IMR-90 (cell line): ENCODE measurements at regions not wholly inside any gene's neighbourhood (a gene's known extent, or its start where the extent isn't known, plus 50 kb on each side); places are given as distances from the start of the nearest gene placed in this dataset.

Experiments
- ATAC-seq: fragments of 200-7000 bp; cut with Tn5 transposase; 2 replicates; pipeline ENCODE4 v1.9.1; 2020; ENCODE audit warnings: low read depth, mild to moderate bottlenecking, moderate library complexity
- BruUV-seq: library from RNA; stranded (reverse); fragments of 400-500 nt; replicated peaks from 2 replicates; lab custom pipeline; 2021; lab: Mats Ljungman, UMichigan
- CTCF ChIA-PET: fragments of 300-600 bp; formaldehyde crosslinking; extraction: SDS; loops from one replicate; lab custom pipeline; 2021; ENCODE audit warnings: antibody characterized with exemption; lab: Yijun Ruan, JAX
- POLR2A ChIA-PET: fragments of 300-600 bp; sonication (Branson Sonifier 250); formaldehyde crosslinking; loops from one replicate; lab custom pipeline; 2022; ENCODE audit warnings: antibody characterized with exemption; ENCODE audit not compliant: unreplicated experiment; lab: Charles Lee
- DNase-seq: peaks from one replicate; pipeline ENCODE4 v3.0.0; 2013
- H2AFZ ChIP-seq: replicated peaks from 2 replicates; pipeline ENCODE3; 2013; ENCODE audit warnings: low read length, mild to moderate bottlenecking; ENCODE audit not compliant: poor library complexity
- H2AK5ac ChIP-seq: 2 replicates; pipeline ENCODE4 v1.6.1; 2013; ENCODE audit warnings: low read depth, low read length, inconsistent platforms
- H2AK9ac ChIP-seq: replicated peaks from 2 replicates; pipeline ENCODE3; 2013; ENCODE audit warnings: mild to moderate bottlenecking, low read depth, low read length, moderate library complexity; ENCODE audit not compliant: poor library complexity
- H2BK120ac ChIP-seq: 2 replicates; pipeline ENCODE4 v1.6.1; 2013; ENCODE audit warnings: low read depth, low read length, inconsistent platforms
- H2BK15ac ChIP-seq: 3 replicates; pipeline ENCODE4 v1.6.1; 2013; ENCODE audit warnings: low read depth, low read length, inconsistent platforms
- H2BK20ac ChIP-seq: 2 replicates; pipeline ENCODE4 v1.6.1; 2013; ENCODE audit warnings: low read depth, mild to moderate bottlenecking, inconsistent platforms, low read length, moderate library complexity
- H2BK5ac ChIP-seq: 2 replicates; pipeline ENCODE4 v1.6.1; 2013; ENCODE audit warnings: mild to moderate bottlenecking, low read depth, low read length, inconsistent platforms; ENCODE audit not compliant: poor library complexity, severe bottlenecking
- H3K14ac ChIP-seq: replicated peaks from 2 replicates; pipeline ENCODE4 v1.6.1; 2013; ENCODE audit warnings: low read depth, low read length, inconsistent platforms
- H3K18ac ChIP-seq: 2 replicates; pipeline ENCODE4 v1.6.1; 2013; ENCODE audit warnings: low read depth, low read length, control low read depth
- H3K23ac ChIP-seq: 2 replicates; pipeline ENCODE4 v1.6.1; 2013; ENCODE audit warnings: low read depth, low read length, inconsistent platforms
- H3K27ac ChIP-seq: 2 replicates; pipeline ENCODE4 v1.5.1; 2013; ENCODE audit warnings: mild to moderate bottlenecking, control low read depth, low read length; ENCODE audit not compliant: insufficient read depth
- H3K27me3 ChIP-seq: 2 replicates; pipeline ENCODE4 v1.6.1; 2013; ENCODE audit warnings: low read length; ENCODE audit not compliant: control insufficient read depth, insufficient read depth
- H3K36me3 ChIP-seq: 2 replicates; pipeline ENCODE4 v1.6.1; 2013; ENCODE audit warnings: low read length, mixed read lengths; ENCODE audit not compliant: control insufficient read depth, insufficient read depth
- H3K4ac ChIP-seq: 2 replicates; pipeline ENCODE4 v1.6.1; 2013; ENCODE audit warnings: low read depth, low read length, inconsistent platforms
- H3K4me1 ChIP-seq: 2 replicates; pipeline ENCODE4 v1.6.1; 2013; ENCODE audit warnings: low read length, mixed read lengths; ENCODE audit not compliant: control insufficient read depth, insufficient read depth
- H3K4me2 ChIP-seq: 2 replicates; pipeline ENCODE4 v1.6.1; 2013; ENCODE audit warnings: low read depth, mild to moderate bottlenecking, control low read depth, low read length, moderate library complexity
- H3K4me3 ChIP-seq: 2 replicates; pipeline ENCODE4 v1.5.1; 2013; ENCODE audit warnings: low read depth, mild to moderate bottlenecking, control low read depth, low read length, moderate library complexity; ENCODE audit not compliant: insufficient read depth
- H3K56ac ChIP-seq: 2 replicates; pipeline ENCODE4 v1.6.1; 2013; ENCODE audit warnings: low read length, inconsistent platforms; ENCODE audit not compliant: insufficient read depth; ENCODE audit errors: extremely low read depth
- H3K79me1 ChIP-seq, 2 experiments: 2 replicates each; pipeline ENCODE4 v1.6.1; 2013; ENCODE audit warnings: low read length in 2 of 2, inconsistent platforms in 1 of 2, low read depth in 1 of 2
- H3K9ac ChIP-seq: 2 replicates; pipeline ENCODE4 v1.6.1; 2013; ENCODE audit warnings: low read depth, low read length, control low read depth
- H3K9me1 ChIP-seq: 2 replicates; pipeline ENCODE4 v1.6.1; 2013; ENCODE audit warnings: low read length, inconsistent platforms; ENCODE audit not compliant: insufficient read depth
- H3K9me3 ChIP-seq: 2 replicates; pipeline ENCODE4 v1.6.1; 2013; ENCODE audit warnings: low read length; ENCODE audit not compliant: control insufficient read depth, insufficient read depth
- H4K20me1 ChIP-seq: 2 replicates; pipeline ENCODE4 v1.6.1; 2013; ENCODE audit warnings: low read length, inconsistent platforms; ENCODE audit not compliant: insufficient read depth
- H4K5ac ChIP-seq: 2 replicates; pipeline ENCODE4 v1.6.1; 2013; ENCODE audit warnings: mild to moderate bottlenecking, low read depth, low read length, control low read depth
- H4K8ac ChIP-seq, 2 experiments: 2 replicates each; pipeline ENCODE4 v1.6.1; 2013; ENCODE audit warnings: low read depth in 2 of 2, low read length in 2 of 2, control low read depth in 1 of 2, inconsistent platforms in 1 of 2
- H4K91ac ChIP-seq: 2 replicates; pipeline ENCODE4 v1.6.1; 2013; ENCODE audit warnings: low read depth, low read length, inconsistent platforms; ENCODE audit not compliant: insufficient read depth
- BHLHE40 ChIP-seq: fragments of 150-350 bp; IDR thresholded peaks from 2 replicates; pipeline ENCODE4 v1.6.1; 2016; ENCODE audit warnings: mild to moderate bottlenecking, low read depth, low read length
- CHD1 ChIP-seq: IDR thresholded peaks from 2 replicates; pipeline ENCODE4 v1.6.1; 2012; ENCODE audit warnings: low read depth, low read length, improper control_type of control experiment
- WGBS, 2 experiments: methylation state at CpG; one replicate each; pipeline versions ENCODE4 v1.1.5 to v1.1.7; 2013; ENCODE audit warnings: missing lambda C conversion rate in 2 of 2; ENCODE audit not compliant: insufficient read length in 1 of 2; ENCODE audit errors: extremely low coverage in 2 of 2; 5-methylcytosine and 5-hydroxymethylcytosine counted together
- dilution Hi-C: fragments of 300-500 bp; cut with HindIII; formaldehyde crosslinking; loops from one replicate; pipeline ENCODE4 v1.14.3; 2018; ENCODE audit warnings: low sequenced_read_pairs; ENCODE audit not compliant: unreplicated experiment
- in situ Hi-C: fragments of 300-500 bp; cut with MboI; formaldehyde crosslinking; loops from 3 replicates; pipeline ENCODE4 v1.14.3; 2019; ENCODE audit warnings: low sequenced_read_pairs, inconsistent platforms, mixed read lengths
- intact Hi-C: fragments of 100-400 bp; cut with micrococcal nuclease; formaldehyde crosslinking; loops from 2 replicates; pipeline ENCODE4 v1.10.0; 2022

DNA sequence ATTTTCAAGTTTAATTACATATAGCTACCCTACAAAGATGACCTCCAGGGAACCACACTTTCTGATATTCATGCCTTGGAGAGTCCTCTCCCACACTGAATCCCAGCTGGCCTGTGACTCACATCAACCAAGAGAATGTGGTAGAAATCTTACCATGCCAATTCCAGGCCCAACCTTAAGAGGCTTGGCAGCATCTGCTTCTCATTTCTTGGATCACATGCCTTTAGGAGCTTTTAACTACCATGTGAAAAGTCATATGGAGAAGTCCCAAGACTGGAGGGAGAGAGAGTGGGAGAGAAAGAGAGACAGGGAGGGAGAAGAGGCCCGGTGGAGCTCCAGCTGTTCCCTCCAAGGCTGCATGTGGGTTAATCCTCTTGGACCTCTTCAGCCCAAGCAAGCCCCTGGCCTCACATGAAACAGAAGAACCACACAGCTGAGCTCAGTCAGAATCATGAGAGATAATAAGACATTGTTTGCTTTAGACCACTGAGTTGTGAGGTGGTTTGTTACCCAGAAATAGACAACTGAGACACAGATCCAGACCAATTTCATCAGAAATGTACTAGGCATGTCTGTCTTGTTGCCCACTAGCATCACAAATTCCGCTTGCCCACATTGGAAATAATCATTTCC is 190.7 kb downstream of the MTCL1 start:
- H3K4ac ChIP-seq: no peak overlapping the region
- peaks cover 2% of the 10 kb centered on the region; the same call in 1 of the 2 replicates for H3K9me1 ChIP-seq
- in situ Hi-C loops (no loop called here), intact Hi-C loops (no loop called here), dilution Hi-C loops (no loop called here)
- peaks cover 9% of the 10 kb centered on the region for H3K9me3 ChIP-seq
- no peak overlapping the region for H4K8ac ChIP-seq
- H2BK5ac ChIP-seq: no peak overlapping the region
- H2BK15ac ChIP-seq: no peak overlapping the region; the same call in 2 of the 3 replicates
- ChIA-PET CTCF (interaction anchor here (0.6 kb wide), 1 partner anchor 13 kb away, joined by 3 read pairs; no protein-coding TSS in a partner anchor), POLR2A (no interaction called here)
- no peaks in the 10 kb centered on the region for H3K36me3 ChIP-seq
- no peak overlapping the region for H3K9ac ChIP-seq
- no peak overlapping the region; the same call in 1 of the 2 replicates for H4K91ac ChIP-seq
- no peak overlapping the region for H3K27ac ChIP-seq
- no peaks in the 10 kb centered on the region for H4K20me1 ChIP-seq
- no peak overlapping the region for H3K56ac ChIP-seq
- no peak overlapping the region for H3K4me3 ChIP-seq
- peaks cover 3% of the 10 kb centered on the region; the same call in 1 of the 2 replicates for H3K4me1 ChIP-seq
- no peaks in the 10 kb centered on the region for H3K27me3 ChIP-seq
- H3K14ac ChIP-seq: no peak overlapping the region
- H4K5ac ChIP-seq: no peak overlapping the region
- no peak overlapping the region for H2BK20ac ChIP-seq
- H2BK120ac ChIP-seq: no peak overlapping the region
- H3K23ac ChIP-seq: no peak overlapping the region
- BruUV-seq: no TSS peak
- H3K18ac ChIP-seq: no peak overlapping the region
- DNase-seq (peak; percentile 88), ATAC-seq (peak; percentile 19; the same call in 1 of the 2 replicates)
- no peak overlapping the region for H2AK9ac ChIP-seq
- no CpG with 5 or more reads among the region's 2 CpGs for WGBS, 2 experiments
- H2AK5ac ChIP-seq: no peak overlapping the region
- TF ChIP-seq BHLHE40: no peak
- no peak for TF ChIP-seq CHD1
- H2AFZ ChIP-seq: no peak overlapping the region
- no peak overlapping the region for H3K4me2 ChIP-seq
- no peaks in the 10 kb centered on the region for H3K79me1 ChIP-seq
